H1 (cell line): ENCODE measurements at regions not wholly inside any gene's neighbourhood (a gene's known extent, or its start where the extent isn't known, plus 50 kb on each side); places are given as distances from the start of the nearest gene placed in this dataset.

Experiments
- CTCF ChIA-PET: fragments of 300-600 bp; sonication (Branson Sonifier 250); formaldehyde crosslinking; loops from one replicate; lab custom pipeline; 2021; ENCODE audit not compliant: partially characterized antibody; lab: Charles Lee
- POLR2A ChIA-PET: fragments of 300-600 bp; sonication (Branson Sonifier 250); formaldehyde crosslinking; loops from one replicate; lab custom pipeline; 2021; ENCODE audit warnings: inconsistent platforms; ENCODE audit not compliant: partially characterized antibody; lab: Charles Lee
- DNase-seq, 2 experiments: peaks; one replicate each; pipeline versions ENCODE4 v3.0.0 to v3.0.0-alpha.2; 2010 to 2022; ENCODE audit warnings: low spot score in 2 of 2, low read depth in 1 of 2, mixed read lengths in 1 of 2
- FAIRE-seq: peaks from 2 replicates; lab custom pipeline; 2011; peaks lifted over from hg19 to GRCh38; lab: Jason Lieb, UNC
- H2AFZ ChIP-seq: 2 replicates; pipeline ENCODE4 v1.8.1; 2012; ENCODE audit warnings: low read length, inconsistent platforms
- H2AK5ac ChIP-seq: 2 replicates; pipeline ENCODE4 v1.6.1; 2013; ENCODE audit warnings: low read depth, low read length
- H2BK120ac ChIP-seq: replicated peaks from 2 replicates; pipeline ENCODE3; 2013; ENCODE audit warnings: low read depth, low read length, inconsistent platforms
- H2BK12ac ChIP-seq: 2 replicates; pipeline ENCODE4 v1.6.1; 2013; ENCODE audit warnings: low read depth, low read length
- H2BK15ac ChIP-seq: 2 replicates; pipeline ENCODE4 v1.6.1; 2013; ENCODE audit warnings: low read length
- H2BK20ac ChIP-seq: 2 replicates; pipeline ENCODE4 v1.6.1; 2013; ENCODE audit warnings: low read length
- H2BK5ac ChIP-seq: 2 replicates; pipeline ENCODE4 v1.6.1; 2013; ENCODE audit warnings: low read depth, low read length
- H3K14ac ChIP-seq: 2 replicates; pipeline ENCODE4 v1.6.1; 2013; ENCODE audit warnings: inconsistent platforms; ENCODE audit not compliant: insufficient read length
- H3K18ac ChIP-seq: 2 replicates; pipeline ENCODE4 v1.6.1; 2013; ENCODE audit warnings: low read length; ENCODE audit errors: extremely low read depth
- H3K23ac ChIP-seq: 2 replicates; pipeline ENCODE4 v1.6.1; 2013; ENCODE audit warnings: inconsistent platforms; ENCODE audit not compliant: insufficient read length
- H3K23me2 ChIP-seq: 2 replicates; pipeline ENCODE4 v1.6.1; 2013; ENCODE audit warnings: low read depth, low read length
- H3K27ac ChIP-seq: 2 replicates; pipeline ENCODE4 v1.6.1; 2011; ENCODE audit warnings: low read depth, low read length, inconsistent platforms
- H3K27me3 ChIP-seq, 4 experiments: replicated peaks in 1 of 4; 1 replicate in 1 of 4; 2 replicates in 3 of 4; pipeline versions ENCODE4 v1.6.1 to v1.8.1; 2011 to 2013; ENCODE audit warnings: low read length in 3 of 4, mild to moderate bottlenecking in 3 of 4, inconsistent platforms in 2 of 4, mixed read lengths in 2 of 4, moderate library complexity in 1 of 4; ENCODE audit not compliant: control insufficient read depth in 3 of 4, insufficient read depth in 3 of 4; ENCODE audit errors: extremely low read depth in 1 of 4
- H3K36me3 ChIP-seq, 4 experiments: 2 replicates each; pipeline versions ENCODE4 v1.6.1 to v1.8.1; 2011 to 2013; ENCODE audit warnings: mild to moderate bottlenecking in 4 of 4, low read length in 3 of 4, moderate library complexity in 2 of 4, control low read depth in 1 of 4, inconsistent platforms in 1 of 4; ENCODE audit not compliant: insufficient read depth in 4 of 4, control insufficient read depth in 2 of 4
- H3K4ac ChIP-seq: replicated peaks from 2 replicates; pipeline ENCODE3; 2013; ENCODE audit warnings: low read length, low read depth, mixed read lengths, inconsistent platforms; ENCODE audit not compliant: insufficient read length
- H3K4me1 ChIP-seq, 4 experiments: replicated peaks in 1 of 4; 1 replicate in 1 of 4; 2 replicates in 3 of 4; pipeline versions ENCODE4 v1.6.1 to v1.8.1; 2011 to 2013; ENCODE audit warnings: low read length in 3 of 4, inconsistent platforms in 2 of 4, mixed read lengths in 1 of 4; ENCODE audit not compliant: insufficient read depth in 4 of 4, control insufficient read depth in 3 of 4
- H3K4me2 ChIP-seq, 2 experiments: 2 replicates each; pipeline versions ENCODE4 v1.6.1 to v1.8.1; 2011 to 2013; ENCODE audit warnings: low read depth in 2 of 2, low read length in 2 of 2, control low read depth in 1 of 2, inconsistent platforms in 1 of 2, mild to moderate bottlenecking in 1 of 2; ENCODE audit not compliant: insufficient read depth in 1 of 2
- H3K4me3 ChIP-seq, 4 experiments: fragments of 200-600, 300-600 bp in 1 of 4; sonication (generic), shearing (Covaris generic), sonication (Bioruptor Twin) in 1 of 4; 2 replicates each; pipeline versions ENCODE4 v1.5.1 to v1.8.1; 2011 to 2016; ENCODE audit warnings: low read length in 4 of 4, low read depth in 3 of 4, control low read depth in 2 of 4, inconsistent platforms in 2 of 4, mild to moderate bottlenecking in 2 of 4, mixed read lengths in 1 of 4, moderate library complexity in 1 of 4; ENCODE audit not compliant: insufficient read depth in 2 of 4; ENCODE audit errors: extremely low read depth in 1 of 4
- H3K56ac ChIP-seq: replicated peaks from 2 replicates; pipeline ENCODE3; 2013; ENCODE audit warnings: low read depth, mild to moderate bottlenecking, mixed read lengths, low read length, inconsistent platforms; ENCODE audit not compliant: insufficient read length
- H3K79me1 ChIP-seq: 2 replicates; pipeline ENCODE4 v1.6.1; 2013; ENCODE audit warnings: low read depth, low read length, control low read depth
- H3K79me2 ChIP-seq, 2 experiments: 2 replicates each; pipeline versions ENCODE4 v1.6.1 to v1.8.1; 2012 to 2013; ENCODE audit warnings: low read length in 2 of 2, mild to moderate bottlenecking in 2 of 2, inconsistent platforms in 1 of 2; ENCODE audit not compliant: insufficient read depth in 2 of 2, control insufficient read depth in 1 of 2
- H3K9ac ChIP-seq, 4 experiments: replicated peaks in 1 of 4; 1 replicate in 1 of 4; 2 replicates in 3 of 4; pipeline versions ENCODE4 v1.6.1 to v1.8.1; 2011 to 2013; ENCODE audit warnings: low read depth in 3 of 4, low read length in 3 of 4, control low read depth in 2 of 4, mild to moderate bottlenecking in 2 of 4, moderate library complexity in 2 of 4, inconsistent platforms in 1 of 4; ENCODE audit errors: extremely low read depth in 1 of 4
- H3K9me3 ChIP-seq, 2 experiments: 2 replicates each; pipeline versions ENCODE4 v1.6.1 to v1.8.1; 2012 to 2013; ENCODE audit warnings: mild to moderate bottlenecking in 2 of 2, moderate library complexity in 2 of 2, control low read depth in 1 of 2, inconsistent platforms in 1 of 2, low read depth in 1 of 2, low read length in 1 of 2, mixed read lengths in 1 of 2; ENCODE audit not compliant: insufficient read depth in 2 of 2
- H4K20me1 ChIP-seq, 2 experiments: replicated peaks in 1 of 2; 2 replicates each; pipeline versions ENCODE3 to v1.8.1; 2011 to 2013; ENCODE audit warnings: inconsistent platforms in 2 of 2, low read length in 2 of 2, mild to moderate bottlenecking in 1 of 2; ENCODE audit not compliant: insufficient read depth in 2 of 2, control insufficient read depth in 1 of 2
- H4K5ac ChIP-seq: 2 replicates; pipeline ENCODE4 v1.6.1; 2013; ENCODE audit warnings: low read length, low read depth, mixed read lengths, inconsistent platforms; ENCODE audit not compliant: insufficient read length
- H4K8ac ChIP-seq: 2 replicates; pipeline ENCODE4 v1.8.0; 2013; ENCODE audit warnings: mild to moderate bottlenecking, moderate library complexity, low read length, inconsistent platforms; ENCODE audit not compliant: insufficient read depth; ENCODE audit errors: extremely low read depth
- H4K91ac ChIP-seq: replicated peaks from 2 replicates; pipeline ENCODE3; 2013; ENCODE audit warnings: low read length, mixed read lengths, inconsistent platforms; ENCODE audit not compliant: insufficient read length
- ASH2L ChIP-seq: fragments of 200-600, 300-600 bp; sonication (generic); IDR thresholded peaks from one replicate; pipeline ENCODE4 v1.7.1; 2017; ENCODE audit warnings: low read length
- NRF1 ChIP-seq: IDR thresholded peaks from 2 replicates; pipeline ENCODE4 v1.6.1; 2011; ENCODE audit warnings: mild to moderate bottlenecking, low read depth, low read length, improper control_type of control experiment
- RAD21 ChIP-seq, 2 experiments: IDR thresholded peaks in 1 of 2; conservative IDR thresholded peaks in 1 of 2; 2 replicates each; pipeline ENCODE4 v1.6.1; 2011; ENCODE audit warnings: low read depth in 2 of 2, low read length in 2 of 2, improper control_type of control experiment in 1 of 2, inconsistent platforms in 1 of 2, mild to moderate bottlenecking in 1 of 2, moderate library complexity in 1 of 2
- SAP30 ChIP-seq: fragments of 300-600 bp; sonication (generic); IDR thresholded peaks from 2 replicates; pipeline ENCODE4 v1.7.1; 2012; ENCODE audit warnings: low read length, moderate library complexity, mild to moderate bottlenecking, inconsistent platforms; ENCODE audit not compliant: insufficient read depth, insufficient replicate concordance
- SP4 ChIP-seq: IDR thresholded peaks from 2 replicates; pipeline ENCODE4 v1.6.1; 2012; ENCODE audit warnings: low read length, inconsistent platforms
- WGBS, 2 experiments: shearing (Covaris generic) in 1 of 2; methylation state at CpG; one replicate each; pipeline versions ENCODE4 v1.1.6 to v1.1.7; 2013 to 2015; ENCODE audit warnings: low lambda C conversion rate in 2 of 2, mixed read lengths in 2 of 2, inconsistent platforms in 1 of 2, low coverage in 1 of 2, missing lambda C conversion rate in 1 of 2; ENCODE audit not compliant: insufficient replicate concordance in 2 of 2, insufficient coverage in 1 of 2, insufficient read length in 1 of 2; ENCODE audit errors: extremely low coverage in 1 of 2, missing lambda C conversion rate in 1 of 2; 5-methylcytosine and 5-hydroxymethylcytosine counted together
- TF ChIP-seq, protein P1 (sequence below): IDR thresholded peaks from 2 replicates; pipeline ENCODE4 v1.6.1; 2012; ENCODE audit warnings: inconsistent platforms

- no peak overlapping the region for H2BK120ac ChIP-seq
- H3K14ac ChIP-seq, result no peak overlapping the region
- no peak for DNase-seq
- H3K23me2 ChIP-seq, result no peaks in the 10 kb centered on the region
- H3K4me1 ChIP-seq, result no peaks in the 10 kb centered on the region
- WGBS, 2 experiments, result 90% methylated on average over 3 of the region's 3 CpGs; no CpG with 5 or more reads in 1 of the 2 experiments
- H4K91ac ChIP-seq, result no peak overlapping the region
- no peak overlapping the region for H2BK15ac ChIP-seq
- no peak overlapping the region for H2AK5ac ChIP-seq
- H3K27me3 ChIP-seq, result no peaks in the 10 kb centered on the region
- H4K20me1 ChIP-seq, result no peaks in the 10 kb centered on the region
- H3K56ac ChIP-seq, result no peak overlapping the region
- CTCF ChIA-PET, result interaction anchor here (1.8 kb wide), 1 partner anchor 18 kb away, joined by 4 read pairs; no protein-coding TSS in a partner anchor
- FAIRE-seq, result no peak
- H3K4me2 ChIP-seq, result no peak overlapping the region
- H2BK5ac ChIP-seq, result no peak overlapping the region
- no peak overlapping the region; the same call in 1 of the 2 replicates for H3K18ac ChIP-seq
- POLR2A ChIA-PET, result no interaction called here
- no peaks in the 10 kb centered on the region for H3K79me1 ChIP-seq
- H4K8ac ChIP-seq, result no peak overlapping the region
- no peak overlapping the region for H2BK12ac ChIP-seq
- no peaks in the 10 kb centered on the region for H3K36me3 ChIP-seq
- no peak overlapping the region for H3K4me3 ChIP-seq
- H3K9ac ChIP-seq, result no peak overlapping the region
- H3K27ac ChIP-seq, result no peak overlapping the region
- H3K9me3 ChIP-seq, result no peaks in the 10 kb centered on the region
- TF ChIP-seq RAD21 (IDR thresholded peaks at IDR 0.05 in 1 of 2, conservative IDR thresholded peaks at IDR 0.05 in 1 of 2; ENCODE audit: low read depth in 2 of 2, low read length in 2 of 2) (no peak), SP4 (no peak), SAP30 (no peak), ASH2L (no peak), NRF1 (no peak)
- TF ChIP-seq, protein P1, sequence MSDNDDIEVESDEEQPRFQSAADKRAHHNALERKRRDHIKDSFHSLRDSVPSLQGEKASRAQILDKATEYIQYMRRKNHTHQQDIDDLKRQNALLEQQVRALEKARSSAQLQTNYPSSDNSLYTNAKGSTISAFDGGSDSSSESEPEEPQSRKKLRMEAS, result no peak
- H4K5ac ChIP-seq, result no peak overlapping the region
- H3K23ac ChIP-seq, result no peak overlapping the region
- H3K79me2 ChIP-seq, result no peaks in the 10 kb centered on the region
- peak overlapping the region; percentile 81; the same call in 1 of the 2 replicates for H2AFZ ChIP-seq
- H3K4ac ChIP-seq, result no peak overlapping the region
- H2BK20ac ChIP-seq, result no peak overlapping the region
Observed at GRCh38 chrX:42697544-42697943, 80.4 kb downstream of the PPP1R2C start.
